NCI-H82 (cell line): ENCODE measurements at regions not wholly inside any gene's neighbourhood (a gene's known extent, or its start where the extent isn't known, plus 50 kb on each side); places are given as distances from the start of the nearest gene placed in this dataset.
"Not testable (repeated sequence)": the region's sequence is repeated elsewhere in the genome, so short reads cannot be mapped to it uniquely, and the experiment has no call there.

Source experiments
- DNase-seq: peaks from one replicate; lab custom pipeline; 2025; lab: John Stamatoyannopoulos, UW

DNA sequence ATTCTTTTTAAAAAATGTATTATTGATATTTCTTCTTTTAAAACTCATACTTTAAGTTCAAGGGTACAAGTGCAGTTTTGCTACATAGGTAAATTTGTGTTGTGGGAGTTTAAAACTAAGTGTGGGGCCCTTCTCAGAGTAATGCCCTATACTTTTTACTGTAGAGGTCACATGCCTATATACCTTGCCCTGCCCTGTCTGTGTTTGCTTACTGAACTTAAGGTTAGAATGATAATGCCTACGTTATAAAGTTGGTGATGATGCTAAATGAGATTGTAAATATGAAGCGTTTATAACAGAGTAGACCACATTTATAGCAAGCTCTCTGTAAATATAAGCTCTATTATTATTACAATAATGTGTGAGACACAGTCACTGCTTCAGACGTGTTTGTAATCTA, 261.9 kb downstream of the RASSF9 start:
- DNase-seq, result no peak

DNA sequence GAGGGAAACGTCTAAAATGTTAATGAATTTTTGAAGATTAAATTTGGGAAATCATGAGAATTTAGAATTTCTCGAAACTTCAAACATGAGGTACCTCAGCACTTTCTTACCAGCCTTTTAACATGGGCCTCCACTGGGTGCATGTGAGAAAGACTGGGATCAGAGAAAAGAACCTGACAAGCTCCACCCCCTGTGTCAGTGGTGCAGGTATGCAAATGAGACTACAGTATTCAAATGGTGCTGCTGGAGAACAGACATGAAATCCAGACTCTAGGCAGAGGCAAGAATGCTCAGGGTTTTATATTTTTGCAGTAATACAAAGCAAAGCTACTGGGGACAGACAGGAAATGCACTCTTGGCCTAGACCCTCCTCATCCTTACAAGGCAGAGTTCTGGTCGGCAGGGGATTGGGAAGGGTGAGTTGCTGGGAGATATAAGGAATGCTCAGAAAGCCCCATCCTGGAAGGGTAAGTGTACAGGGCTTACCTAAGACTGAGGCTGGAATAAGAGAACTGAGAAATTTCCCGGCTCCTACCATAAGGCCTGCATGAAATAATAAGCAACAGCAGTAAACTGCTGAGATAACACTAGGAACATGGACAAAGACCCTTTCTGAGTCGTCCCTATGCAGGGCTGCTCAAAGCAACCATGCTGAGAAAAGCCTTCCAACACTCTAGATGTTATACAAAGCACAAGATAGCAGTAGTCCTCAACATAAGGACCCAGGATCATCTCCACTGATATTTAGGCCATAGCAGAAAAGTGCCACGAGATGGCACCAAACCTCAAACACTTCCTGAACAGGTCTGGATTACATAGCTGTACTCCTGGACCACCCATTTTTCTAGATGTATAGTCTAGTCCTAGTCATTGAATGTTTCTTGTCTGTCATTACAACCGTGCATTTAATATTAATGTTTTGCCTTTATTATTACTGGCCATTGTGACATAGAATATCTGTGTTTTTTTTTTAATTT, 260.8 kb downstream of the RASSF9 start:
- DNase-seq, result peak; percentile 85

DNA sequence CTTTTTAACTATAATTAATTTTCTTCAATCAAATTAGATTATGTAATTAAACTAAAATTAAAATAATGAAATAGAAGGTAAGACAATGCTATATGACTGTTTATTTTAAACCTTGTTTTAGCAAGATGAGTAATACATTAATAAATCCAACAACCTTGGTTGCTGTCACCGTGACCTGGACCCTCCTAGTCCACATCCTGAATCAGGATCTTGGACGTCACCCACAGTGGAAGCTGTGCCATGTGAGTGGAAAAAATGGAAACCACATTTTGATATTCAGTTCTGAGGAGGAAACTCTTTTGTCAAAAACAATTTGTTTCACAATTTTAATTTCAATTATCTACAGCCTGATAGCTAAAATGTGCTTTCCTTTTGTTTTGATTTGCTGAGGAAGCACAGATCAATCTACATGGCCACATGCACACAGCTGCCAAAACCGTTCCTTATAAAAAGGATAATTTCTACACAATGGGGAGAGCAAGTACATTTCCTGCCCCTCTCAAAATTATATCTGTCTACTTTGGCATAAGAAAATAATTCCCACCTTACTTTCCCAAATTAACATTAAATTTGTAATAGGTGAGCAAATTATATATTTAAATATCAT, 255.5 kb downstream of the RASSF9 start:
- no peak for DNase-seq

DNA sequence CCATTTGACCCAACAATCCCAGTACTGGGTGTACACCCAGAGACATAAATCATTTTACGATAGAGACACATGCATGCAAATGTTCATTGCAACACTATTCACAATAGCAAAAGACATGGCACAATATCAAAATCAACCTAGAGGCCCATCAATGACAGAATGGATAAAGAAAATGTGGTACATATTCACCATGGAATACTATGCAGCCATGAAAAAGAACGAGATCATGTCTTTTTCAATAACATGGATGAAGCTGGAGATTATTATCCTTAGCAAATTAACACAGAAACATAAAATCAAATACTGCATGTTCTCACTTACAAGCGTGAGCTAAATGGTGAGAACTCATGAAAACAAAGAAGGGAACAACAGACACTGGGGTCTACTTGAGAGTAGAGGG, 249.1 kb downstream of the RASSF9 start:
- no peak for DNase-seq

DNA sequence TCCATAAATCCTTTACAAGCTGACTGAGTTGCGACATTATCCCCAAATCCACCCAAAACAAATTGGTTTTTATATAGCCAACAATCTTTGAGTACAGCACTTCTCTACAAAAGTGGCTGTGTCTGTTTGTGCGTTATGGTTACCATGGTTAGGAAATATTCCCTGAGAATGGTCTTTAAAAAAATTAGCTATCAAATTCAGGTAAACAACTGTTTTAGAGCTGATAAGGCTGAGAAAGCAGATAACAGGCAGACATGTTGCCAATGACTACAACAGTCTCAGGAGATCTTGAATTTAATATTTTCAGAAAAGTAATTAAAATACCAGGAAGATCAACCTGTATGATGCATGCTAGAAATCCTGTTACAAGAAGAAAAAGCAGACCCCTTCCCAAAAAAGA, 248.0 kb downstream of the RASSF9 start:
- no peak for DNase-seq

DNA sequence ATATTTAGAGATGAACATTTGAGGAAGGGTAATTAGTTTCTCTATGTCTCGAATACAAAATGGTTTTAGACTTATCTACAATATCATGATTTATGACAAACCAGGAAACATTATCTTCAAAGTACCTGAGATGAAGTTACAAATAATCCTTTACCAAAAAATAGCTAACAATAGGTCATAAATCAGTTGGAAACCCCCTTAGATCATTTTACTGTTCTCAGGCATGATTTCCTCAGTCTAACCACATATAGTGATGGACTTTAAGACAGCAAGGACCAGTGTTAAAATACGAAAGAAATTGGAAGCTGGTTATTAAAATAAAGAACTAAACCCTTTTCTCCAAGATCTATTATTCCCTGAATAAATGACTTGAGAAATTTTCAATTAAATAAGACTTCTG, 235.4 kb downstream of the RASSF9 start:
- no peak for DNase-seq

DNA sequence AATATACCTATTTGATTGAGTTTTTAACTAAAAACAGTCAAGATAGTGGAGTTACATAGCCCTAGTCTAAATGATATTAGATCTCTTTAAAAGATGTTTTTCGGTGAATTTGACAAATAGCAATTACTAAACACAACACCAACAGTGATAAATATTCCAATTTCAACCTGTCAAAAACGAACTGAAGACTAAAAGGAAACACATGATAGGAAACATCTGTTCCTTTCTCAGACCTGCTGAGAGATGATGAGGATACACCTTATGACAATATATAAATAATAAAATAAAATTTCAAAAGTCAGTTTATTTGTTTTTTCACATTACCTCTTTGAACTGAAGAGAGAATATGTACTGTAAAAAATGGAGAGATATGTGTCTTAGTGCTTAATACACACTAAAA, 232.7 kb downstream of the RASSF9 start:
- no peak for DNase-seq

DNA sequence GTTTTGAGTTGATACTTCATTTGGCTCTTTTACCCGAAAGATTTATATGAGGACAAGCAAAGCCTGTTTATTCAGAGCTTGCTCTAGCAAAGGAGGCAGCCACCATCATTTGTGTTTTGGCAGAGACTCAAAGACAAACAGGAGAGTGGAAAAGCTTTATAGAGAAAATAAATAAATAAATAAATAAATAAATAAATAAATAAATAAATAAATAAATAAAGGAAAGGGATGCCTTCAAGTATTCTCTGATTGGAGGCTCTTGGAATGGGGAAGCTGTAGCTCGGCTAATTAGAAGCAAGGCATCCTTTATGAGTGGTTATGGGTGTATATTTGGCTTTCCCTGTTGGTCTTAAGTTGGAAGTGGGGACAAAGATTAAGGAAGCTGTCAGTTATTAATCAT, 229.8 kb downstream of the RASSF9 start:
- no peak for DNase-seq

DNA sequence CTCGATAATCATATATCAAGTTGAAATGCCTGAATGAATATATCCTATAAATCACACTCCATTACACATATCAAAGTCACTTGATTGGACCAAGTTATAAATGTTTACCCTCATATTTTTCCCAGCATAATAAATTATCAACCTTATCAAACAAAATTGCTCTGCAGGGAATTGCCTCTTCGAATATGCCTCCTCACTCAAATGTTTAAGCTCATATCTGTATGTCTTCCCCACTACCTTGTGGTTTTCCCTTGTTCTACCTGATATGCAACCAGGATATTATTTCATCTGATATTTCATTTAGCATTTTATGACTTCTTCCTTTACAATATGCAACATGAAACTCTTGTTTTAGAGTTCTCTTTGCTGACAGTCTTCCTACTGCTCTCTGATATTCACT, 226.4 kb downstream of the RASSF9 start:
- DNase-seq, result no peak

DNA sequence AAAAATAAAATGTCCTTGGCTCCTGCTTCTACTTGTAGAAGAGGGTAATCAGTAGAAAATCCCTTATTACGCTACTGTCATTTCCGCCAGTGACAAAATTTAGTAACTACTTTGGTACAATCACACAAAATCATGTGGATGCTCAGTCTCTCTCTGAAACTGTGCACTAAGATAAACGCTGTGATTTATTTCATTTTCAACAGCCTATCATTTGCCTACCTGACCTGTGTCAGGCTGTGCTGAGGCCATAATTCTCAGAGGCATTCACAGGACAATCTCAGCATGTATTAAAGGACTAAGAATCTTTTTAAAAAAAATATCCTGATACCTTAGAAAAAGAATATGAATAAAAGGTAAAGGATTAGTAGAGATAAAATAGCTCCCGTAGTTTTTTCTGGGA, 226.0 kb downstream of the RASSF9 start:
- no peak for DNase-seq

DNA sequence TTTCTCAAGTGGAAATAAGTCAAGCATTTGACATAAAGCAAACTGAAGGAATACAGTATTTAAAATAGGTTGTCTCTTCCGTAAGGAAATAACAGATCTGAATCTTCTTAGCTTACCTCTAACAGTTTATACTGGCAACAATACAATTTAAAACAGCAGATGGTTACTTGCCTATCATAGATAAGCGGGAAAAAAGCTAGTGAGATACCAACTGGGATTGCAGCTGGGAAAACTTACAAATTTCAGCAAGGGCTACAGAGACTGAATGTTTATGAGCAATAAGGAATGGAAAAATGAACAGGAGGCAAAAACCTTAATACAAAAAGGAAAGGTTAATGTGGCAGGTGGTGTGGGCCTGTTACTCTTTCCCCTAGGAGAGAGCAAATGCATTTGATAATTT, 220.0 kb downstream of the RASSF9 start:
- DNase-seq, result no peak

DNA sequence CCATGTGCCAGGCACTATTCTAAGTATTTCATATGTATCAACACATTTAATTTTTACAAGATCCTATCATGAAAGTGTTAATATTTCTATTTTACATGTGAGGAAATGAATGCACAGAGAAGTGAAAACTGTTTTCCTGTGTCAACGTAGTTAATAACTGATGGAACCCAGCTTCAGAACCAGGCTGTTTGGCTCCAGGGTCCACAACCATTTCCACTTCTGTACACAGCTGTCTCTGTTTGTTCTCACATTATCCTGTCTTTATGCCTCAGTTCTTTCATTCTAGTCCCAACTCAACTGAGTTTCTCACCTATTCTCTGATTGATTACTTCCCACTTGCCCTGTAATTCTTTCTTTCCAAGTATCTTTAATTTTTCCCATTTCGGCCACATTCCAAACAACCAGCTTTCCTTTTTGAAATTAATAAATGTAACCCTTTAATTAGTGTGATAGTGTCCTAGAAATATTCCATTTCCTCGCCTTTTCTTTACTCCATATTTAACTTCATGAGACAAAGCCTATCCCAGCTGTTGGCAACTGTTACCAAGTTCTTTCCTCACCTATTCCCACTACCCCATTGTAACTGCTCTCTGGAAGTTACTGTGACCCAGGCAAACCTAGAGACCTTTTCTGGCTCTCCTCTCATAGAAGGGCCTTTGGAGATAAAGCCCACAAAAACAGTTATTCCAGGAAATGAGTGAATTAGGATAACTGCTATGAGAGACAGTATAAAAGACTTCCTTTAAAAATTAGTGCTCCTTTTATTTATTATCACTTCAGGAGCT, 218.7 kb downstream of the RASSF9 start:
- no peak for DNase-seq

DNA sequence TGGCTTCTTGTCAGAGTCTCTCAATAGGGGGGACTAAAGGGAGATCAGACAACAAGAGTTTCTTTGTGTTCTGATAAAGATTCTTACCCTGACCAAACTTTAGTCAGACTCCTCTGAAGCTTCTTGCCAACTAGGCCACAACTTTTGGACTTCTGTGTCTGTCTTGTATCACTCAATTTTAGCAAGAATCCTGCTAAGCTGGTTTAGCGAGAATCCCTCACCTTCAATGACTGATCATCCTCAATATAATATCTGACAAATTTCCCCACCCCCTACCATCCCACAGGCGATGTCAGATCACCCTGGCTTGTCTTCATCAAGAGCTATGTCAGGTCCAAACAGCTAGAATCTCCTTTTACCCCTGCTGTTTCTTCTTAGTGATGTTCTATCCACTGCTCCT, 215.2 kb downstream of the RASSF9 start:
- DNase-seq, result no peak

DNA sequence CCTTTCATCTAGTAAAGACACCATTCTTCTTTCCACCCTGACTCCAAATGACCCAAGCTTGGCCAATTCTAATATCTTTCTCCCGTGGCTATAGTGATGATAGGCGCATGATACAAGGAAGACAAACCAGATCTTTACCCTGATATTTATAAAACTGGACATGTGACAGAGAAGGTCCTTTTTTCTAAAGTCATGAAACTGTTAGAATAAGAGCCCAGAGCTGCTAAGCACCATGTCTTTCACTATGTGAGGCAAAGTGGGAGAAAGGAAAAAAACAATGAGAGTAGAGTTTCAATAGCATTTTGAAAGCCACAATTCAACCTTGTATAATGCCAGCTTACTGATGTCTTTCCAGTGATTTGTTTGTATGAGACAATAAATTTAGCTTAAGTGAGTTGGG, 212.4 kb downstream of the RASSF9 start:
- no peak for DNase-seq

DNA sequence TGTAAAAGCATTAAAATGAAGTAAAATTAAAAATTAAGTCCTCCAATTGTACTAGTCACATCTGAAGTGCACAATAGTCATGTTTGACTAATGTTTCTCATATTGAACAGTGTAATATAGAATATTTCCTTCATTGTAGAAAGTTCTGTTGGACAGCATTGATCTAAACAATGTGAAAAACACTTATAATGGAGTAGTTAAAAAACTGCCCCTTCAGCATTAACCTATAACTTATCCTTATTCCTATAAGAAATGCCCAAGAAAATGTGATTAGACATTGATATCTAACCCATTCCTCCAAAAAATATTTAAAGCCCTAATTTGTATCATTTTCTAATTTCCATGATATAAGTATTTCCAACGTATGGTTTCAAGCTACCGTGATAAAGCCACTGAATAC, 210.7 kb downstream of the RASSF9 start:
- DNase-seq, result no peak

DNA sequence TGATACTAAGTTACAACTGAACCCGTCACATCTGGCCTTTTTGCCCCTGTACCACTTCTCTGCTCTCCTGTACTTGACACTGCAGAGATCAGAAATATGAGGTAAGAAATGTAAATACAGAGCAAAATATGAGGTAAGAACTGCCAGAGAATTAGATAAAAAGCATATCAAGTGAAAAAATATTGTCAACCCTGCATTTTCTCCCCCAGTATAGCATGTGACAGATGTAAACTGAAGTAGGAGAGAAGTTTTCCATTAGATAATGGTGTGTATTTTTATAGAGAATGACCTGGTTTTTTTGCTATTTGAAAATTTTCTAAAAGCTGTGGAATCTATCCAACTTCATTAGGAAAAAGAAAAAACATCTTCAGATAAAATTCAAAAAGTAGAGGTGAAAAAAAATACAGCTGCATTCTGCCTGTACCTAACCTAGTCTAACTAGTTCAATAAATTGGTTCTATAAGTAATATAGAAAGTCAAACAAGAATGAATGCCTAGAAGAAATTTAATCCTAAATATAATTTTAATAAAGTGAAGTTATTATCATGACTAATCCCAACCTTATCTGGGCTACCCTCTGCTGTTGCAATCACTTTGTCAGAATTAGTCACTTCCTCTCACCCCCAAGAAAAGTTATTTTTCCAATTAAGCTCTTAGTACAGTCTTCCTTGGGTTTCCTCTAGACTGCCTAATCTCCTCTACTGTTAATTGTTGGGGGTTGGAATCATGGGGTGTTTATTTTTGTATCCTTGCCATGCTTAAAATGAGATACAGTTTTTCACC, 210.0 kb downstream of the RASSF9 start:
- DNase-seq, result no peak

DNA sequence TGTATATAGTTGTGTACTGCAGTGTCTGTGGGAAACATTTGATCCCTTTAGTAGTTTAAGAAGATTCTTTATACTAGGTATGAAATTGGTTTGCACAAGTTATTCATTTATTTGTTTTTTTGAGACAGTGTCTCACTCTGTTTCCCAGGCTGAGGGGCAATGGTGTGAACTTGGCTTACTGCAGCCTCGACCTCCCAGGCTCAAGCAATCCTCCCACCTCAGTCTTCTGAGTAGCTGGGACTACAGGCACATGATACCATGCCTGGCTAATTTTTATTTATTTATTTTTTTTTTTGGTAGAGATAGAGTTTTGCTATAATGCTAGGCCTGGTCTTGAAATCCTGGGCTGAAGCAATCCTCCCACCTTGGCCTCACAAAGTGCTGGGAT, 209.4 kb downstream of the RASSF9 start:
- DNase-seq, result no peak

DNA sequence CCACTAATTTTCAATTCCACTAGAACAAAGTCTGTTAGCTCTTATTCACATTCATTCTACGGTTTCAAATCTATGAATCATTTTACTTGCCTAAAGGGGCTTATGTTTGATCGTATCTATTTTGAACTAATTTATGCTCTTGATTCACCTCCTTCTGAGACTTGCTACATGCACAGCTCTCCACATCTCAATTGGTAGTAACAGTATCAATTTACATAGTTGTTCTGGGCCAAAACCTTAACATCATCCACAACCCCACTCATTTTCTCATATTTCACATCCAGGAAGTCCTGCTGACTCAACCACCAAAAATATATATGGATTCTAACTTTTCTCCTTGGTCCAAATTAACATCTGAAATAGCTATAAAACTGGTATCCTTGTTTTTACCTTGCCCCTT, 208.6 kb downstream of the RASSF9 start:
- no peak for DNase-seq

DNA sequence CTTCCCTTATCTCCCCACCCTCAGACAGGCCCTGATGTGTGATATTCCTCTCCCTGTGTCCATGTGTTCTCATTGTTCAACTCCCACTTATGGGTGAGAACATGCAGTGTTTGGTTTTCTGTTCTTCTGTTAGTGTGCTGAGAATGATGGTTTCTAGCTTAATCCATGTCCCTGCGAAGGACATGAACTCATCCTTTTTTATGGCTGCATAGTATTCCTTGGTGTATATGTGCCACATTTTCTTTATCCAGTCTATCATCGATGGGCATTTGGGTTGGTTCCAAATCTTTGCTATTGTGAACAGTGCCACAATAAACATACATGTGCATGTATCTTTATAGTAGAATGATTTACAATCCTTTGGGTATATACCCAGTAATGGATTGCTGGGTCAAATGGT, 207.6 kb downstream of the RASSF9 start:
- DNase-seq, result not testable (repeated sequence)

DNA sequence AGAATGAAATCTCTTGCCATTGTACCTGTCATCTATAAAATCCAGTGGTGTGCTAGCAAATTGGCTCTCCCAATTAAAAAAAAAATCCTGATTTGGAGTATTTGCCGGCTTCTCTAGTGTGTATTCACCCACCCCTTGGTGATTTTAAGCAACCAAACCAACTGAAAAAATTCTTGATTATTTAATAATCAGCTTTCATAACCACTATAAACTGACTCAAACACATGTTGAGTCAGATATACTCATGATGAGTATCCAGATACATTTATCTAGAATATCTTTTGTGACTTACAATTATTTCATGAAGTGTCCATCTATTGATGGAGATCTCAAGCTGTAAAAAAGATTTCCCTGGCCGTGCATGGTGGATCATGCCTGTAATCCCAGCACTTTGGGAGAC, 205.4 kb downstream of the RASSF9 start:
- no peak for DNase-seq

DNA sequence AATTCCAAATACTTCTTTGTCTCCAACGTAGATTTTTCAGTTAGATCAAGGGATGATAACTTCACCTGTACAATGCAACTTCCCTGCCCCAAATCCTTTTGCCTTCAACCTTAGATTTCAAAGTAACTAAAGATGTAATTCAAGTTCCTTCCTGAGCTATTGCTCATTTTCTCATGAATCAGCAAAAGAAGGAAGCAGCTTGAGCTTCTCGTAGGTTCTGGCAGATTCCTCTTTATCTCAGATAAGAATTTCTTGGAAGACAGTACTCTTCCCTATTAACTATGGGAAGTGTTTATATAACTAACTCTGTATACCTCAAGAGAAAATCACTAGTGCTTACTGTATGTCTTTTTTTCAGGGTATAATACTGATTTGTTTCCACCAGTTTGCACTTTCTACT, 203.8 kb downstream of the RASSF9 start:
- DNase-seq, result no peak

DNA sequence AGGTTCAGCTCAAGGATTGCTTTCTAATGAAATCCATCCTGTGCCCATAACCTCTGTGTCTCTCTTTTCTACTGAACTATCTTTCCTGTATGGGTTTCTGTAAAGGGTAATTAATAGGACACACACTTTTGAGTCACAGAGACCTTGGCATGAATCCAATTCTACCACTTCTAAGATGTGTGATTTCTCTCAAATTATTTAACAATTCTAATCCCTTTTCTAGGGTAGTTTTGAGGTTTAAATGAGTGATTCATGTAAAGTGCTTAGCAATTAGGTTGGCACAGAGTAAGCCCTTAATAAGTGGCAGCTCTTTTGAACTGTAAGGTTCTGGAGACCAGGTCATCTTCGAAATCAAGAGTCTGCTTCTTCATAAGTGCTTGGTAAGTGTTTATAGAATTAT, 202.7 kb downstream of the RASSF9 start:
- DNase-seq, result no peak
